ENCODE measurements at regions not wholly inside any gene's neighbourhood (a gene's known extent, or its start where the extent isn't known, plus 50 kb on each side); places are given as distances from the start of the nearest gene placed in this dataset.

DNA sequence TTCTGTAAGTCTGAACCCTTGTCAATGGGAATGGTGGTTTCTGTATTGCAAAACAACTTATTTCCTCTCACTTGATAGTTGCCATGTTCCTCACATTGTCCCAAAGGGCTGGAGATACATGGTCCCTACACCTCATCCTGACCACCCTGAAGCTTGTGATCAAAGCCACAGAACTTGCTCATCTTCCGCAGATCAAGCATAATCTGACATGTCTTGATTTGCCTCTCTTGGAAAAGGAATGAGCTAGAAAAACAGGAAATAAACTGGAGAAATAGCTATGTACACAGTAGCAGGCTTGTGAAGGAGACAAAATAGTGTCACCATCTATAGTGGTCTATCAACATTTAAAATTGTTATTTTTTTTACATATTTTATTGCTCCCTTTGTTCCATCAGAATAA, 871.9 kb upstream of the C9orf72 start:
- Mint-ChIP-seq H3K27me3 (ENCODE audit: unreplicated experiment) (no peaks in the 10 kb centered on the region), H3K9me3 (ENCODE audit: unreplicated experiment) (peaks cover 3% of the 10 kb centered on the region), H3K4me1 (ENCODE audit: low read depth, unreplicated experiment) (no peaks in the 10 kb centered on the region), H3K4me3 (ENCODE audit: unreplicated experiment) (no peak overlapping the region), H3K27ac (ENCODE audit: unreplicated experiment) (no peak overlapping the region), H3K36me3 (ENCODE audit: unreplicated experiment) (no peaks in the 10 kb centered on the region)
- DNase-seq: no peak
- TF ChIP-seq, protein P1, sequence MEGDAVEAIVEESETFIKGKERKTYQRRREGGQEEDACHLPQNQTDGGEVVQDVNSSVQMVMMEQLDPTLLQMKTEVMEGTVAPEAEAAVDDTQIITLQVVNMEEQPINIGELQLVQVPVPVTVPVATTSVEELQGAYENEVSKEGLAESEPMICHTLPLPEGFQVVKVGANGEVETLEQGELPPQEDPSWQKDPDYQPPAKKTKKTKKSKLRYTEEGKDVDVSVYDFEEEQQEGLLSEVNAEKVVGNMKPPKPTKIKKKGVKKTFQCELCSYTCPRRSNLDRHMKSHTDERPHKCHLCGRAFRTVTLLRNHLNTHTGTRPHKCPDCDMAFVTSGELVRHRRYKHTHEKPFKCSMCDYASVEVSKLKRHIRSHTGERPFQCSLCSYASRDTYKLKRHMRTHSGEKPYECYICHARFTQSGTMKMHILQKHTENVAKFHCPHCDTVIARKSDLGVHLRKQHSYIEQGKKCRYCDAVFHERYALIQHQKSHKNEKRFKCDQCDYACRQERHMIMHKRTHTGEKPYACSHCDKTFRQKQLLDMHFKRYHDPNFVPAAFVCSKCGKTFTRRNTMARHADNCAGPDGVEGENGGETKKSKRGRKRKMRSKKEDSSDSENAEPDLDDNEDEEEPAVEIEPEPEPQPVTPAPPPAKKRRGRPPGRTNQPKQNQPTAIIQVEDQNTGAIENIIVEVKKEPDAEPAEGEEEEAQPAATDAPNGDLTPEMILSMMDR (IDR thresholded peaks at IDR 0.05; ENCODE audit: partially characterized antibody, unreplicated experiment): no peak

DNA sequence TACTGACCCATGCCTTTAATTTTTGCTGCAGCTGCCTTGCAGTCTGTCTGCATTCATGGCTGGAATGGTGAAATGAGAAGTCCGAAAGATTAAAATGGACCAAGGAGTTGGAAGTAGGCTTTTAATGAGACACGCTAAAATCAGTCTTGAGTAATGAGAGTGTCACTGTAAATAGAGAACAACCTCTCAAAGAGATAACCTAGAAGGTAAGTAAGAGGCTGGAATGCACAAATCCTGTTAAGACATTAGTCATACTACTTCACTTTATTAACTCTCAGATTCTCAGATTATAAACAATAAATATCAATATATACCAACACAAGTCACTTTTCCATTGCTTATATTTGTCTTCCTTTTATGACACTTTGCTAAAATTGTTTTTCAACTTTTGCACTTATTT, 880.6 kb upstream of the C9orf72 start:
- no peaks in the 10 kb centered on the region for H3K4me1 Mint-ChIP-seq (ENCODE audit: low read depth, unreplicated experiment)
- H3K4me3 Mint-ChIP-seq (ENCODE audit: unreplicated experiment): no peak overlapping the region
- TF ChIP-seq, protein P1 (IDR thresholded peaks at IDR 0.05; ENCODE audit: partially characterized antibody, unreplicated experiment): no peak
- no peaks in the 10 kb centered on the region for H3K27me3 Mint-ChIP-seq (ENCODE audit: unreplicated experiment)
- H3K9me3 Mint-ChIP-seq (ENCODE audit: unreplicated experiment): no peaks in the 10 kb centered on the region
- H3K36me3 Mint-ChIP-seq (ENCODE audit: unreplicated experiment): no peaks in the 10 kb centered on the region
- no peak for DNase-seq
- no peak overlapping the region for H3K27ac Mint-ChIP-seq (ENCODE audit: unreplicated experiment)

DNA sequence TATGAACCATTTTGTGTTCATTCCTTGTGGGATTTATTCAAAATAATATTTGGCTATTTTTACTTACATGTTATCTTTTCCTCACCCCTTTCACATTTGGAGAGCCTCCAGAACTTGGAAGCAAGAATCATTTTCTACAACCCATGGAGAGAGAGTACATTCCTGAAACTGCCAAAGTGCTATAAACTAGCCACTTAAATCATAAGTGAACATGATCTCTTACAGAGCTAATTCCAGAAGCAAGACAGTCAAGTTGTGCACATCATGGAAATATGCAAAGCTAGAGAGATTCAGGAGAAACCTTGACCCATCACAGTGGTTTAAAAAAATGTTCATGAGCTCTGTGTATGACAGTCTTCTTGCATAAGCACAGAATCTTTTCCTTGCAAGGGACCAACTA, 883.6 kb upstream of the C9orf72 start:
- H3K9me3 Mint-ChIP-seq (ENCODE audit: unreplicated experiment): no peaks in the 10 kb centered on the region
- TF ChIP-seq, protein P1 (IDR thresholded peaks at IDR 0.05; ENCODE audit: partially characterized antibody, unreplicated experiment): no peak
- no peak for DNase-seq
- no peak overlapping the region for H3K4me3 Mint-ChIP-seq (ENCODE audit: unreplicated experiment)
- no peaks in the 10 kb centered on the region for H3K4me1 Mint-ChIP-seq (ENCODE audit: low read depth, unreplicated experiment)
- no peaks in the 10 kb centered on the region for H3K36me3 Mint-ChIP-seq (ENCODE audit: unreplicated experiment)
- H3K27ac Mint-ChIP-seq (ENCODE audit: unreplicated experiment): no peak overlapping the region
- H3K27me3 Mint-ChIP-seq (ENCODE audit: unreplicated experiment): no peaks in the 10 kb centered on the region

DNA sequence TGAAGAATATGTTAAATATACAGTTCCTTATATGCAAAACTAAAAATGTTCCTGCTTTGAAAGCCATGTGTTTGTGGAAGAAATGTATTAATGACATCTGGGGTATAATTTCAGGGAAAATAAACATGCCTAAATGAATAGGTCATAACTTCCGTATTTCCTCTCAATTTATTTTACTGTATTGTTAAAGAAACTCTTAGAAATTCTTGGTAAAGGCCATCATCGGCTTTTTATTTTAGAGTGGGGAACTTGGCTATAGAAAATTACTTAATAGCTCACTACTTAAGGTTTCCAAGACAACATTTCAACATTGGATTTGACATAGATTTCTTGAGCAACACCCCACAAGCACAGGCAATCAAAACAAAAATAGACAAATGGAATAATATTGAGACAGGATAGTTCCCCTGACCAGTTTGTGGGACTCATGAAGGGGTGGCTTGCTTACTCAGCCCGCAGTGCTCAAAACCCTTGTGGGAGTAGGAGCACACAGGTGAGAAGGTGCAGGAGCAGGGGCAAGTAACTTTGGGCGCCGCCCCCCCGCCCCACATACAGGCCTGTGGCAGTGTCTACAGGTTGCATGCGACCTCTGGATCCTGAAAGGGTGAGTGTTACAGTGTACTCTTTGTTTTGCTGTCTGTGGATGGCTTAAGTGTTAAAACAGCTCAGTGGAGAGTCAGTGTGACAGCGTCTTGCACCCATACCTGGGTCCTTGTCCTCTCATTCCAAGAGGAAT, 891.4 kb upstream of the C9orf72 start:
- peaks cover 3% of the 10 kb centered on the region for H3K36me3 Mint-ChIP-seq (ENCODE audit: unreplicated experiment)
- no peaks in the 10 kb centered on the region for H3K4me1 Mint-ChIP-seq (ENCODE audit: low read depth, unreplicated experiment)
- no peaks in the 10 kb centered on the region for H3K27me3 Mint-ChIP-seq (ENCODE audit: unreplicated experiment)
- DNase-seq: no peak
- no peak overlapping the region for H3K27ac Mint-ChIP-seq (ENCODE audit: unreplicated experiment)
- H3K4me3 Mint-ChIP-seq (ENCODE audit: unreplicated experiment): no peak overlapping the region
- no peaks in the 10 kb centered on the region for H3K9me3 Mint-ChIP-seq (ENCODE audit: unreplicated experiment)
- TF ChIP-seq, protein P1 (IDR thresholded peaks at IDR 0.05; ENCODE audit: partially characterized antibody, unreplicated experiment): no peak

DNA sequence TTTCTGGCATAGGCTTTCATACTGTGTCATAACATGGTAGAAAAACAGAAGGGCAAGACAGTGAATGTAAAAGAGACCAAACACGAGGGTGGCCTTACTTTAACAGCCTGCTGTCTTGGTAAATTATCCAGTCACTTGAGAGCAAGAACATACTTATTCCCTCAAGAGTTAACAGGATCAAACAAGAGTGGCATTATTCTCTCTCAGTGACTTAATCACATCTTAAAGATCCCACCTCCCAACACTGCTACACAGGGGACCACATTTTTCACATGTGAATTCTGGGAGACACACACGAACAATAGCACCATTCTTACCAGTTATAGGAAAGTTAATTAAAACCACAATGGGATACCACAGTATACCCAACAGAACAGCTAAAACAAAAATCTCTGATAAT, 898.0 kb upstream of the C9orf72 start:
- H3K4me1 Mint-ChIP-seq (ENCODE audit: low read depth, unreplicated experiment): peaks cover 3% of the 10 kb centered on the region
- H3K9me3 Mint-ChIP-seq (ENCODE audit: unreplicated experiment): no peaks in the 10 kb centered on the region
- no peaks in the 10 kb centered on the region for H3K27me3 Mint-ChIP-seq (ENCODE audit: unreplicated experiment)
- TF ChIP-seq, protein P1 (IDR thresholded peaks at IDR 0.05; ENCODE audit: partially characterized antibody, unreplicated experiment): no peak
- no peak for DNase-seq
- no peak overlapping the region for H3K27ac Mint-ChIP-seq (ENCODE audit: unreplicated experiment)
- peaks cover 3% of the 10 kb centered on the region for H3K36me3 Mint-ChIP-seq (ENCODE audit: unreplicated experiment)
- H3K4me3 Mint-ChIP-seq (ENCODE audit: unreplicated experiment): no peak overlapping the region
